Immature natural killer cell (primary cell): ENCODE measurements at regions not wholly inside any gene's neighbourhood (a gene's known extent, or its start where the extent isn't known, plus 50 kb on each side); places are given as distances from the start of the nearest gene placed in this dataset.
"Not testable (repeated sequence)": the region's sequence is repeated elsewhere in the genome, so short reads cannot be mapped to it uniquely, and the experiment has no call there.

Experiments
- DNase-seq, 3 donors: peaks; one replicate each; pipeline ENCODE4 v3.0.0; 2022; ENCODE audit warnings: mixed read lengths in 1 of 3
- H3K27ac Mint-ChIP-seq, 6 donors: one replicate each; pipeline ENCODE4 v1.8.0; 2020; ENCODE audit warnings: mixed read lengths in 6 of 6, mild to moderate bottlenecking in 5 of 6, inconsistent platforms in 4 of 6, moderate library complexity in 3 of 6
- H3K27me3 Mint-ChIP-seq, 3 donors: one replicate each; pipeline ENCODE4 v1.8.0; 2020 to 2021; ENCODE audit warnings: low read depth in 3 of 3, mild to moderate bottlenecking in 3 of 3, mixed read lengths in 3 of 3, moderate library complexity in 3 of 3, inconsistent platforms in 1 of 3
- H3K36me3 Mint-ChIP-seq, 3 donors: one replicate each; pipeline ENCODE4 v1.8.0; 2020; ENCODE audit warnings: mixed read lengths in 3 of 3, inconsistent platforms in 2 of 3, mild to moderate bottlenecking in 2 of 3
- H3K4me1 Mint-ChIP-seq, 2 donors: one replicate each; pipeline ENCODE4 v1.8.0; 2020; ENCODE audit warnings: inconsistent platforms in 2 of 2, mild to moderate bottlenecking in 2 of 2, mixed read lengths in 2 of 2, moderate library complexity in 1 of 2
- H3K4me3 Mint-ChIP-seq, 5 donors: one replicate each; pipeline ENCODE4 v1.8.0; 2020; ENCODE audit warnings: mild to moderate bottlenecking in 5 of 5, mixed read lengths in 5 of 5, inconsistent platforms in 3 of 5, moderate library complexity in 3 of 5
- H3K9me3 Mint-ChIP-seq, 6 donors: one replicate each; pipeline ENCODE4 v1.8.0; 2020; ENCODE audit warnings: mild to moderate bottlenecking in 6 of 6, mixed read lengths in 6 of 6, inconsistent platforms in 4 of 6, moderate library complexity in 3 of 6

GRCh38 chr4:34362654-34363053 is 1881.7 kb downstream of the ARAP2 start:
- peaks cover 10 to 40% (median 23%) of the 10 kb centered on the region in 6 donors for H3K9me3 Mint-ChIP-seq
- peaks cover 0 to 2% (median 0%) of the 10 kb centered on the region in 3 donors for H3K27me3 Mint-ChIP-seq
- DNase-seq, result no peak
- H3K4me1 Mint-ChIP-seq, result no peaks in the 10 kb centered on the region
- no peak overlapping the region for H3K4me3 Mint-ChIP-seq
- no peak overlapping the region for H3K27ac Mint-ChIP-seq
- no peaks in the 10 kb centered on the region for H3K36me3 Mint-ChIP-seq

GRCh38 chr4:34363842-34364241 is 1880.5 kb downstream of the ARAP2 start:
- H3K27ac Mint-ChIP-seq, result no peak overlapping the region
- H3K9me3 Mint-ChIP-seq, result peaks cover 10 to 40% (median 21%) of the 10 kb centered on the region in 6 donors
- H3K27me3 Mint-ChIP-seq, result peaks cover 0 to 2% (median 0%) of the 10 kb centered on the region in 3 donors
- H3K4me3 Mint-ChIP-seq, result no peak overlapping the region
- no peak for DNase-seq
- no peaks in the 10 kb centered on the region for H3K4me1 Mint-ChIP-seq
- H3K36me3 Mint-ChIP-seq, result no peaks in the 10 kb centered on the region

- Mint-ChIP-seq H3K27me3 (peaks cover 0 to 4% (median 0%) of the 10 kb centered on the region in 3 donors), H3K27ac (no peak overlapping the region), H3K36me3 (peaks cover 0 to 3% (median 0%) of the 10 kb centered on the region in 3 donors), H3K9me3 (peaks cover 9 to 41% (median 22%) of the 10 kb centered on the region in 6 donors), H3K4me3 (no peak overlapping the region), H3K4me1 (no peaks in the 10 kb centered on the region)
- no peak for DNase-seq
These were observed 1878.4 kb downstream of the ARAP2 start for GRCh38 chr4:34365946-34366345.

- peaks cover 0 to 3% (median 0%) of the 10 kb centered on the region in 3 donors for H3K36me3 Mint-ChIP-seq
- no peaks in the 10 kb centered on the region for H3K4me1 Mint-ChIP-seq
- no peak overlapping the region for H3K27ac Mint-ChIP-seq
- H3K9me3 Mint-ChIP-seq, result peaks cover 3 to 31% (median 11%) of the 10 kb centered on the region in 6 donors
- peaks cover 0 to 1% (median 0%) of the 10 kb centered on the region in 3 donors for H3K27me3 Mint-ChIP-seq
- DNase-seq, result no peak
- no peak overlapping the region for H3K4me3 Mint-ChIP-seq
These were observed 1872.6 kb downstream of the ARAP2 start for GRCh38 chr4:34371676-34372075.

GRCh38 chr4:34372815-34373214 is 1871.5 kb downstream of the ARAP2 start:
- Mint-ChIP-seq H3K36me3 (peaks cover 0 to 3% (median 0%) of the 10 kb centered on the region in 3 donors), H3K4me1 (no peaks in the 10 kb centered on the region), H3K9me3 (peaks cover 3 to 33% (median 11%) of the 10 kb centered on the region in 6 donors), H3K27ac (no peak overlapping the region), H3K4me3 (no peak overlapping the region), H3K27me3 (peaks cover 0 to 1% (median 0%) of the 10 kb centered on the region in 3 donors)
- no peak for DNase-seq

- Mint-ChIP-seq H3K27me3 (peaks cover 0 to 1% (median 0%) of the 10 kb centered on the region in 3 donors), H3K36me3 (peaks cover 0 to 3% (median 0%) of the 10 kb centered on the region in 3 donors), H3K4me3 (no peak overlapping the region), H3K9me3 (peaks cover 3 to 27% (median 10%) of the 10 kb centered on the region in 6 donors), H3K4me1 (no peaks in the 10 kb centered on the region), H3K27ac (no peak overlapping the region)
- no peak for DNase-seq
These were observed 1870.9 kb downstream of the ARAP2 start for GRCh38 chr4:34373456-34373855.

GRCh38 chr4:34412233-34412632 is 1832.1 kb downstream of the ARAP2 start:
- Mint-ChIP-seq H3K4me3 (no peak overlapping the region), H3K36me3 (peaks cover 0 to 8% (median 0%) of the 10 kb centered on the region in 3 donors), H3K9me3 (peaks cover 9 to 42% (median 32%) of the 10 kb centered on the region in 6 donors), H3K27me3 (peaks cover 0 to 2% (median 0%) of the 10 kb centered on the region in 3 donors), H3K27ac (no peak overlapping the region), H3K4me1 (no peaks in the 10 kb centered on the region)
- no peak for DNase-seq

- H3K4me3 Mint-ChIP-seq, result no peak overlapping the region
- no peak for DNase-seq
- no peaks in the 10 kb centered on the region for H3K4me1 Mint-ChIP-seq
- H3K9me3 Mint-ChIP-seq, result peaks cover 9 to 46% (median 29%) of the 10 kb centered on the region in 6 donors
- H3K27me3 Mint-ChIP-seq, result no peaks in the 10 kb centered on the region
- H3K36me3 Mint-ChIP-seq, result peaks cover 0 to 8% (median 0%) of the 10 kb centered on the region in 3 donors
- H3K27ac Mint-ChIP-seq, result no peak overlapping the region
These were observed 1831.4 kb downstream of the ARAP2 start for GRCh38 chr4:34412911-34413310.

- H3K36me3 Mint-ChIP-seq, result peaks cover 0 to under 1% (median 0%) of the 10 kb centered on the region in 3 donors
- no peaks in the 10 kb centered on the region for H3K4me1 Mint-ChIP-seq
- H3K27ac Mint-ChIP-seq, result no peak overlapping the region
- DNase-seq, result no peak
- no peaks in the 10 kb centered on the region for H3K27me3 Mint-ChIP-seq
- H3K4me3 Mint-ChIP-seq, result no peak overlapping the region
- peaks cover 4 to 26% (median 10%) of the 10 kb centered on the region in 6 donors for H3K9me3 Mint-ChIP-seq
These were observed 1827.2 kb downstream of the ARAP2 start for GRCh38 chr4:34417160-34417559.

GRCh38 chr4:34419871-34420270 is 1824.4 kb downstream of the ARAP2 start:
- no peak overlapping the region for H3K4me3 Mint-ChIP-seq
- peaks cover 2 to 25% (median 7%) of the 10 kb centered on the region in 6 donors for H3K9me3 Mint-ChIP-seq
- no peaks in the 10 kb centered on the region for H3K36me3 Mint-ChIP-seq
- H3K27ac Mint-ChIP-seq, result no peak overlapping the region
- no peak for DNase-seq
- H3K4me1 Mint-ChIP-seq, result no peaks in the 10 kb centered on the region
- no peaks in the 10 kb centered on the region for H3K27me3 Mint-ChIP-seq

GRCh38 chr4:34422472-34423175 is 1821.7 kb downstream of the ARAP2 start:
- H3K9me3 Mint-ChIP-seq, result peaks cover 0 to 24% (median 7%) of the 10 kb centered on the region in 6 donors
- DNase-seq, result no peak
- no peaks in the 10 kb centered on the region for H3K27me3 Mint-ChIP-seq
- H3K4me1 Mint-ChIP-seq, result no peaks in the 10 kb centered on the region
- H3K27ac Mint-ChIP-seq, result no peak overlapping the region
- no peaks in the 10 kb centered on the region for H3K36me3 Mint-ChIP-seq
- no peak overlapping the region for H3K4me3 Mint-ChIP-seq

GRCh38 chr4:34432706-34433105 is 1811.6 kb downstream of the ARAP2 start:
- Mint-ChIP-seq H3K27me3 (peaks cover 0 to 5% (median 1%) of the 10 kb centered on the region in 3 donors), H3K4me1 (no peaks in the 10 kb centered on the region), H3K4me3 (no peak overlapping the region), H3K27ac (no peak overlapping the region), H3K36me3 (no peaks in the 10 kb centered on the region), H3K9me3 (peaks cover 5 to 29% (median 13%) of the 10 kb centered on the region in 6 donors)
- DNase-seq, result no peak

GRCh38 chr4:34434377-34434776 is 1809.9 kb downstream of the ARAP2 start:
- not testable (repeated sequence) for H3K36me3 Mint-ChIP-seq, H3K27ac Mint-ChIP-seq, DNase-seq, H3K4me3 Mint-ChIP-seq, H3K4me1 Mint-ChIP-seq, H3K27me3 Mint-ChIP-seq
- H3K9me3 Mint-ChIP-seq, result peaks cover 4 to 22% (median 10%) of the 10 kb centered on the region in 6 donors

GRCh38 chr4:34464196-34464595 is 1780.1 kb downstream of the ARAP2 start:
- no peaks in the 10 kb centered on the region for H3K27me3 Mint-ChIP-seq
- H3K27ac Mint-ChIP-seq, result no peak overlapping the region
- no peaks in the 10 kb centered on the region for H3K36me3 Mint-ChIP-seq
- no peaks in the 10 kb centered on the region for H3K4me1 Mint-ChIP-seq
- H3K4me3 Mint-ChIP-seq, result no peak overlapping the region
- DNase-seq, result no peak
- peaks cover 2 to 15% (median 6%) of the 10 kb centered on the region in 6 donors for H3K9me3 Mint-ChIP-seq
